ENCODE measurements at regions not wholly inside any gene's neighbourhood (a gene's known extent, or its start where the extent isn't known, plus 50 kb on each side); places are given as distances from the start of the nearest gene placed in this dataset.

DNA sequence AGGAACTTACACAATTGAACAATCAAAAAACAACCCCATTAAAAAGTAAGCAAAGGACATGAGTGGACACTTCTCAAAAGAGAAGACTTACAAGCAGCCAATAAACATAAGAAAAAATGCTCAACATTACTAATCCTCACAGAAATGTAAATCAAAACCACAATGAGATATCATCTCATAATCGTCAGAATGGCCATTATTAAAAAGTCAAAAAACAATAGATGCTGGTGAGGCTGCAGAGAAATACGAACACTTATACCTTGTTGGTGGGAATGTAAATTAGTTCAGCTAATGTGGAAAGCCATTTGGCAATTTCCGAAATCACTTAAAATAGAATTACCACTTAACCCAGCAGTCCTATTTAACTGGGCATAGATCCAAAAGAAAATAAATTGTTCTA is 301.9 kb upstream of the KCNJ16 start:
- DNase-seq, result no peak

DNA sequence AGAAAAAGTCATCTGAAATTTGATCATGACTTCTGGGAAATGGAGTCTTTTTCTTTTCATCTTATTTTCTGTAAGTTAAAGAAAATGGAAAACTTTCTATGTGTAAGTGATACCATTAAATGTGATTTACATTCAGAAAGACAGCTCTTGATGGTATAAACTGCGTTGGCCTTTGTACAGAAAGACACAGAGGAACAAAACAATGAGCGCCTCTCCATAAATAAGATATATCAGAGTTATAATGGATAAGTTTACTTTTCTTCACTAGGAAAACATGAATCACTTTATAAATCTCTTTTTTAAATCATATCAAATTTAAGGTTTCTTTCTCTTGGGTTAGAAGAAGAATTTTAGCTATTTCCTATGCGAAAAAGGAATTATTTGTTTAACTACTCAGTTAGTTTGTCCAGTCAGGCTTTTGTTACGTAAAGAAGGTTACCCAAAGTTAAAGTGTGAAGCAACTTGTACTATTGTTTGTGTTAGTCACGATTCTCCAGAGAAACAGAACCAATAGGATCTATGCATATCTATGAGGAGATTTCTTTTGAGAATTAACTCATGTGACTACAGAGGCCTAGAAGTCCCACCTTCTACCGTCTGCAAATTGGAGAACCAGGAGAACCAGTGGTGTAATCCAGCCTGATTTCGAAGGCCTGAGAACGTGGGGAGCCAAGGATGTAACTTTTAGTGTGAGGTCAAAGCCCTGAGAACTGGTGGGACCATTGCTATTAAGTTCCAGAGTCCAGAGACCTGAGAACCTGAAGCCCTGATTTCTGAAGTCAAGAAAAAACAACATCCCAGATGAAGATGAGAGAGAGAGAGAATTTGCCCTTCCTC is 295.4 kb upstream of the KCNJ16 start:
- DNase-seq, result no peak

DNA sequence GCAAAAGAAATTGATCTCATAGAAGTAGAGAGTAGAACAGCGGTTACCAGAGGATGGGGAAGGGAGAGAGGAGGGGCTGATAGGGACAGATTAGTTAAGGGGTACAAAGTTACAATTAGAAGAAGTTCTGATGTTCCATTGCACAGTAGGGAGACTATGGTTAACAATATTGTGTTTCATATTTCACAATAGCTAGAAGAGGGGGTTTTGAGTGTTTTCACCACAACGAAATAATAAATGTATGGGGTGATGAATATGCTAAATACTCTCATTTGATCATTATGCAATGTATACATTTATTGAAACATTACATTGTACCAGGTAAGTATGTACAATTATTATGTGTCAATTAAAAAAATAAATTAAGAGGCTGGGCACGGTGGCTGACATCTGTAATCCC is 291.2 kb upstream of the KCNJ16 start:
- no peak for DNase-seq

DNA sequence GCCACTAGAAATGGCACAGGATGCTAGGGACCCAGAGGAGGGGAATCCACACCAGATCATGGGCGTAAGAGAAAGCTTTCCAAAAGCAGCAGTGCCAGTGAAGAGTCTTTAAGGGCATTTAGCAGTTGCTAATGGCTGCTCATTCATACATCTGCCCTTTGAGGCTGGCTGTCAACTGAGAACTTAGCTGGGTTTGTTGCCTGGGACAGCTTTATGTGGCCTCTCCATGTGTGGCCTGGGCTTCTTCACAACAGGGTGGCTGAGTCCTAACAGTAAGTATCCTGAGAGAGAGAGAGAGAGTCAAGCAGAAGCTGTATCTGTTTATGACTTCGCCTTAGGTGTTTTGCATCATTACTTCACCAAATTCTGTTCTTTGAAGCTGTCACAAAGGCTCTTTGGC is 286.1 kb upstream of the KCNJ16 start:
- no peak for DNase-seq

DNA sequence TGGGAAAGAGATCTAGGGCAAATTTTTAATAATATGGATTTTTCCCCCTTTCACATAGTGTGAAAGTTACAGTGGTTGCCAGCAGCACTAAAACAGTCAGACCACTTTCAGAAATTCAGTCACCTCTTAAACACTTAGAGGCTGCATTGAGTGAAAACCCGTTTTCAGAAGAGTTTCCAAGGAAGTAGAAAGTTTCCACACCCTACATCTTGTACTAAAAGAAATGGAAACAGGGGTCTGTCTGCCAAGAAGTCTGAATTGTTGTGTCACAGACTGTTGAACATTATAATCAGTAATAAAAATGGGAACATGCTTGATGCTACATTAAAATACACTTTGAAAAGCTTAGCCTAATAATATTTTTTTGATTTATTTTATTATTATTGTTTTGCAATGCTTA is 278.9 kb upstream of the KCNJ16 start:
- no peak for DNase-seq

DNA sequence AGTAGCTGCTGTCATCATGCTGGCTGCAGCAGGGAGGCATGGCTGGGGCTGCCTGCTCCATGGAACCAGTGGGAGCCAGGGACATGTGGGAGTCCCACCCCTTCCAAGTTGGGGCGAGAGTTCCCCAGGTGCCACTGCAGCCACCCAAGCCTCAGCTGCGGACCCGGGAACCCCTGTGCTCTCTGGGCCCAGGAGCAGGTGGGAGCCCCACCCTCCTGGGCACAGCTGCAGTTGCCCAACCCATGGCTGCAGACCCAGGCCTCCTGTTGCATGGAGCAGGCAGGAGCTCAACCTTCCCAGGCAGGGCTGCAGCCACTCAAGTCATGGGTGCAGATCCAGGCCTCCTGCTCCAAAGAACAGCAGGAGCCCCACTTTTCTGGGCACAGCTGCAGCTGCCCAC is 274.2 kb upstream of the KCNJ16 start:
- DNase-seq, result no peak

DNA sequence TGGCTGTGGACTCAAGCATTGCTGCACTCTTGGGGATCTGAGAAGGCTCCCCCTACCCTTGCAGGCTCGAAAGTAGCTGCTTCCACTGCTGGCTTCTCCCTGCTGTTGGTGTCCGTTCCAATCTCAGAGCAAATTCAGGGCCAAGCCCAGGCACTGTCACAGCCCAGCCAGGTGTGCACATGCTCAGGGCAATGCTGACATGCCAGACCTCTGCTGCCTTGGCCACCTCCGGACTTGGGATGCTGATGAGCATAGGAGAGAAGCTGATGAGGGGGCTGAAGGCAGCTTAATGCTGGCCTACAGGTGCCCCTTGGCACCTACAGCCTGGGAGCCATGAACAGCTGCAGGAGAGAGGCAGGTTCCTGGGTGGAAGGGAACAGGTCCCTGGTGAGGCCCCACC is 273.7 kb upstream of the KCNJ16 start:
- DNase-seq, result no peak

DNA sequence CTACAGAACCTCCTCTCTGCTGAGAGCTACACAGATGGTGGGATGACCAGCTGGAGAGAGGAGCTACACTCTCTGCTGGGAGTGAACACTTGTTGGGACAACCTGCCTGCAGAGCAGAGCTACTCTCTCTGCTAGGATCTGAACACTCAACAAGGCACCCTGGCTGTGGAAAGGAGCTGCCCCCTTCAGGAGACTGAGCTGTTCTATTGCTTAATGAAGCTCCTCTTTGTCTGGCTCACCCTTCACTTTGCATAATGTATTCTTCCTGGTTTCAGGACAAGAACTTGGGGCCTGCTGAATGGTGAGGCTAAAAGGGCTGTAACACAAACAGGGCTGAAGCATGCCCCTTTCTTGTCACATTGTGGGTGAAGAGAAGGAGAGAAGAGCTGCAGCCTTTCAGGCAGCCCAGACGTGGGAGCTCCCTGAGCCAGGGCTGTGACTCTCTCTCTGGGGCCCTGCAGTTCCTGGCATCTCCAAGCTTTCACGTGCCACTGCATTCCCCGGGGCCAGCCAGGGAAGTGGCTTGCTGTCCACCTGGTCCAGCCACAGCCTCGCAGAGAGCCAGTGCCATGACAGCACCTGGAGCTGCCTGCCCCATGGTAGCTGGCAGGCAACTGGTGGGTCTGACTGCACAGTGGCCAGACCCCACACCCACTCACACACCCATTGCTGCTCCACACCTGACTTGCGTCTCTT is 272.8 kb upstream of the KCNJ16 start:
- DNase-seq, result no peak

DNA sequence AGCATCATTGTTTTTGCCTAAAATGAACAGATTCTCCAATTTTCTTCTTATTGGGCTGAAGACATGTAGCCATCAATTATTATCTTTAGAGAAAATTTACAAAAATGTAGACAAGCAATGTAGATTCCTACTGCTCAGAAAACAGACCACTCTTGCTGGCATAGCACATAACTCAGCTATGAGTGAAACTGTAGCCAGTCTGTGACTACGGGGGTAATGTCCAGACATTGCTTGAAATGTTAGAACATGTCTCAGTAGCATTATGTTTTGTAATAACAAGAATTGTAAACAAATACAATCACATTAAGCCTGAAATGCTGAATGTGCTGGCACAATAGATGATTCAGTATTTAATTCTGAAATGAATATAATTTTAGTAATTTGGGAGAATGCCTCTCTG is 265.7 kb upstream of the KCNJ16 start:
- DNase-seq, result no peak

DNA sequence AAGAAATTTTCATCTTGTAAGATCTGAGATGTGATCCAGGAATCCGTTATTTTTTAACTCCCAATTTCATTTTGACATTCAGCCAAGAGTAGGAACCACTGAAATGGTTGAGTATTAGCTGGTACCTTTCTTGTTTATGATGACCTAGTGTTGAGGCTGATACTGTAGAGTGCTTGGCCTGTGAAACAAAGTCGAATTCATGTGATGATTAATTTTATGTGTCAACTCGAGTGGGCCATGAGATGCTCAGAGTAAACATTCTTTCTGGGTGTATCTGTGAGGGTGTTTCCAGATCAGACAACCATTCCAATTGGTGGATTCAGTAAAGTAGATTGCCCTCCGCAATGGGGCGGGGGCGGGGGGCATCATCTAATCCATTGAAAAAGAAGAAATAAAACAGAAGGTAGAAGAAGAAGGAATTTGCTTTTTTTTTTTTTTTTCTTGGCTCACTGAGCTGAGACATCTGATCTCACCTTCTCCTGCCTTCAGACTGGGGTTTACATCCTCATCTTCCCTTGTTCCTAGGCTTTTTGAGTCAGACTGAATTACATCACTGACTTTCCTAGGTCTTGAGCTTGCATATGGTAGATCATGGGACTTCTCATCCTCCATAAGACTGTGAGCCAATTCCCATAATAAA is 264.6 kb upstream of the KCNJ16 start:
- no peak for DNase-seq

DNA sequence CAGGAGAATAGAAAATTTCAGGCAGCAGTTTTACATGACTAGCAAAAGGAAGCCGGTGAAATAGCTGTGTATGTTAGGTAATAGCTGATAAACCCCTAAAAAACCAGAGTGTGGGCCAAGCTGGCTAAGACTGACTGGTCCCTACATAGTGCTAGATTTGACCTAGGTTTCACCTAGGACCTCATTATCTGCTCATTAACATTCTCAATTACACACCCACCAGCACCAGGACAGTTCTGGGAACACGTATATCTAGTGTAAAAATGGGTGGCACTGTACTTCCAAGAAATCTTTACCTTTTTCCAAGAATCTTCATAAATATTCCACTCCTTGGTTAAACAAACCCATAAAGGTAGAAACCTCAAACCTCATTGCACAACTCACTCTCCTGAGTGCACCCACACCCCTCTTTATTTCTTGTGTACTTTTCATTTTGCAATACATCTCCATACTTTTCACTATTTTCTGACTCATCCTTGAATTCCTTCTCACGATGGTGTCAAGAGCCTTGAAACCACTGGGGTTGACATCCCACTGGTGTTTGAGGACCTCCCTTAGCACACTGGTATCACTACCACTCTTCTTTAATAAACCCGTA is 262.7 kb upstream of the KCNJ16 start:
- no peak for DNase-seq

DNA sequence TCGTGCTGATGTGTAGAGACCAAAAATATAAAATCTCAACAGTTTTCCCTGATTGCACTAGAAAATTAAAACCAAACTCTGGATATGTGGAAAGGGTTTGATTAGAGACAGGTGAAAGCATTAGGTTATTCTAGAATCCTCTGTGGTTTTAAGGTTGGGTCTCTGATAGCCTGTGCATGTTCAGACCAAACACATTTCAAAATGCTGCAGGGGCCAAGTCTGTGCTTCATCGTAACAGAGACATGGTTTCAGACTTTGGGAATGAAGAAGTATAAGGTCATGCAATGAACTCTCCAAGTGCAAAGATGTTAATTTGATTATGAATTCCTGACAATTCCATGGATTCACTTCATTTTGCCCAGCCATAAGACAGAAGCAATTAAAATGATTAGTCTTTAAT is 261.0 kb upstream of the KCNJ16 start:
- DNase-seq, result no peak

DNA sequence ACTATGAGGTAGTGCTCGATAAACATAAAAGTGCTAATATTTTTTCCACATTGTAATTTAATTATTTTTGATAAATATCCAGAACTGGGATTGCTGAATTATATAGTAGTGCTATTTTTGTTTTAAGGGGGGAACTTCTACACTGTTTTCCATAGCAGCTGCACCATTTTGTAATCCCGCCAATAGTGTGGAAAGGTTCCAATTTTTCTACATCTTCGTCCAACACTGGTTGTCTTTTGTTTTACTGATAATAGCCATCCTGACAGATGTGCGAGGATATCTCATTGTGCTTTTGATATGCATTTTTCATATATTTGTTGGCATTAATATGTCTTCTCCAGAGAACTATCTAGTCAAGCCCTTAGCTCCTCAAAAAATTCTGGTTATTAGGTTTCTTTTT is 259.6 kb upstream of the KCNJ16 start:
- no peak for DNase-seq

DNA sequence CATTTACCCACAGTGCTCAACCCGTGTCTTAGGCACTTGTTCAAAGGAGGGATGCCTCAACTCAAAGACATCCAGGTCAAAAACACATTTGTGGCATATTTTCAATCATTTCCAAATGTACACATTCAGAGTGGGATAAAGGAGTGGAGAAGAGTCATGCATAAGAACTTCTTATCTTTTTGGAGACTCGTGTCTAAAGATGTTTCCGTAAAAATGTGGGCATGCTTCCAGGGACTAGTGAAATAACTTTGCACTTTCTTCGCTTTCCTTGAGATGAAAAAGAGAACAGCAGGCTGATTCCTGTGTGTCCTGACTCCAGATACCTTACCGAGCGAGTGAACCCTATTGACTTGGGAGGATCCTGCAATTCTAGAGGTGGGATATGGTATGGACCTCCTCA is 256.6 kb upstream of the KCNJ16 start:
- DNase-seq, result no peak

DNA sequence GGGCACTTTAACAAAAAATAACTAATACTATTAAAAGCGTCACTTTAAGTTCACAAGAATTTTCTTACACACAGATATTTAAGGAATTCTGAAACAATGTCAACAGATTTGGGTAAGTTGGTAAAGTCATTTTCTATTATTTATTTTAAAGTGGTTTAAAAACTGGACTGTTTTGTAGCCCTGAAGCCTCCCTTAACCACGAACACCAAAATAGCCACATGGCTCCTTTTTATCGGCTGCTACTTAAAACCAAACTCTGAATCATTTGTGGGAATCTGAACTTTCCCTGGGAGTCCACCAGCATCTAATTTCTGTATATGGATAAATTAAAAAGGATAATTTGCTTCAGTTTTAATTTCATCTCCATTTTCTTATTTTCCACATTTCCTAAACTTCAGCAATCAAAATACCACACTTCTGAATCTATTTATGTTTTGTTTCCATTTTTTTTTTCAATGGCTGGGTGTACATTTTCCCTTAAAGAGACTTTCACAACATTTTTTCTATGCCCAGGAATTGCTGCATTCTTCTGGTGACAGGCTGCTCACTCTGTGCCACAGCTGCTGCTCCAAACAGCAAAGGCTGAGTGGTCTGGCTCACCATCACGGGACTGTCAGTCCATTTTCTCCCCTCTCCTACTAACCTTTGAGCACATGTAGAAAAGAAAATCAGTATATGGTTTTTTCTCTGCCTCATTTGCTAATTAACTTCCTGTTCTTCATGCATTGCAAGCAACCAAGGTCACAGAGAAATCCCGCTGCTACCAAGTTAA is 255.5 kb upstream of the KCNJ16 start:
- no peak for DNase-seq

DNA sequence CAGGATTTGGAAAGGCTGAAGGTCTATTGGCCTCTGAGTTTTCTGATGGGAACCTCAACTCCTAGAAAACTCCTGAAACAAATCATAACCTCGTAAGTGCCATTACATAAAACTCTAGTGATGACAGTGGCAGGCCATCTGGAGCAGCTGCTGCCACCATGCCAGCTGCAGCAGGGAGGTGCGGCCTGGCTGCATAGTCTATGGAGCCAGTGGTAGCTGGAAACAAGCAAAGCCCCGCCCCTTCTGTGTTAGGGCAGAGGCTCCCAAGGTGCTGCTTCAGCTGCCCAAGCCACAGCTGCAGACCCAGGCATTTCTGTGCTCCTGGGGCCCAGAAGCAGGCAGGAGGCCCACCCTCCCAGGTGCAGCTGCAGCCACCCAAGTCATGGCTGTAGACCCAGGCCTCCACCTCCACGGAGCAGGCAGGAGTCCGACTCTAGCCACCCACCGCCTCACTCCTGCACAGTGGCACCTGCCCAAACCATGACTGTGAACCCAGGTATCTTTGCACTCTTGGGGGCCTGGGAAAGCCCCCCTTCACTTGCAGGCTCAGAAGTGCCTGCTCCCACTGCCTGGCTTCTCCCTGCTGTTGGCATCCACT is 254.1 kb upstream of the KCNJ16 start:
- DNase-seq, result no peak

DNA sequence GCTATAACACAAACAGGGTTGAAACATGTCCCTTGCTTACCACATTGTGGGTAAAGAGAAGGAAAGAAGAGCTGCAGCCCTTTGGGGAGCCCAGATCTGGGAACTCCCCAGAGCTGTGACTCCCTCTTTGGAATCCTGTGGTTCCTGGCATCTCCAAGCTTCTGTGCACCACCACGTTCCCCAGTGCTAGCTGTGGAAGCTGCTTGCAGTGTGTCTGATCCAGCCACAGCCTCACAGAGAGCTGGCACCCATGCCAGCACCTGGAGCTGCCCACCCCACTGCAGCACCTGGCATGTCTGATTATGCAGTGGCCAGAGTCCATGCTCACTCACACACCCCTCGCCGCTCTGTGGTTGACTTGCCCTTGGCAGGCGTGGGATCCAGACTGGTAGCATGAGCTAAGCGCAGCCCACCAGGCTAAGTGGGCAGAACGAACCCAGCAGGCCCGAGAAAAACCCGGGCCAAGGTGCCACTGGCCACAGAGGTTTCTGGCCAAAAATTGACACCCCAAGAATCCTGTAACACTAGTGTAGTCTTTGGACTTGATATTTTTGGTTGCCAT is 252.6 kb upstream of the KCNJ16 start:
- no peak for DNase-seq

DNA sequence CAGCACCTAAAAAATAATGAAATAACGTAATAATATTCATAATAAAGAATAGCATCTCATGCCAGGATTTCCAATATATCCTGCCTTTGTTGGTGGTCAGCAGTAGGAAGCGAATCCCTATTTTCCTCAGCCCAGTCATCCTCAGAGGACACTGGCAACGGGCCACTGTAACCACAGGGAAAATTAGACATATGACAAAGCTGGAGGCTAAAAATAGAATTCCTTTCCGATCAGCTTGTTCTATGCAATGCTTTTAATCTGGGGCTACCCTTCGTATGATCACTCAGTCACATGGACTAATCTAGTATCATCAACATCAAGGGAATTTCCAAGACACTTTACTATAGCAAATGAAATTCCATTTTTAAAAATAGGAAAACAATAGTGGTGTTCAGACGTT is 246.9 kb upstream of the KCNJ16 start:
- DNase-seq, result no peak

DNA sequence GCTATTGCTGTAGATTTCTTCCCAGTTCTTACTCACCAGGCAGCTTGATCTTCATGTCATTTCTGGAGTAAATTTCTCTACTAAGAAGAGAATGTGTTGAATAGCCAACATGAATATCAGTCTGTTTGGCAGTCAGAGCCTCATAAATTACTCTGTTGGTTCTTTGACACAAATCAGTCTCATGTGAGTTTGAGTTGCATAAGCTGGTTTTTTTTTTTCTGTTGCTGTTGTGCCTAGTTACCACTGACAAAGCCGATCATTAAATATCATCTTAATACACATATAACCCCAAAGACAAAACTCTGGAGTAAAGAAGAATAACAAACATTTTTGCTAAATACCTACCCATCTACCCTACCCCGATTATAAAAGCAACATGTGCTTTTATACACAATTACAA is 240.5 kb upstream of the KCNJ16 start:
- DNase-seq, result no peak

DNA sequence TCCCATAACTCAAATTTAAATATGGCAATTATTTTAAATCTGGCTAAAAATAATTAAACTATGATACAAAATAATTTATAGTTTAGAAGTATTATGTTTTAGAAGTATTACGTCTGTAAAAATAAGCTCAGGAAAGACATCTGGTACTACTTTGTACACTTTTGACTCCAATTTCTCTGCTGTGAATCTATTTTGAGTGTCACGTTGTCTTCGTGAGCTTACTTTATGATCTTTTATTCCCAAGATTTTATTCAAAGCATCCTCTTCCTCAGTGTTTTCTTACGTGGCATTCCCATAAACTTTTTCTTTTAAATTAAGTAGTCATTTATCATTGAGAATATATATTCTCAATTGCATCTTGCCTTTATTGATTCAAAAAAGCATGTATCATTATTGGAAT is 223.3 kb upstream of the KCNJ16 start:
- no peak for DNase-seq

DNA sequence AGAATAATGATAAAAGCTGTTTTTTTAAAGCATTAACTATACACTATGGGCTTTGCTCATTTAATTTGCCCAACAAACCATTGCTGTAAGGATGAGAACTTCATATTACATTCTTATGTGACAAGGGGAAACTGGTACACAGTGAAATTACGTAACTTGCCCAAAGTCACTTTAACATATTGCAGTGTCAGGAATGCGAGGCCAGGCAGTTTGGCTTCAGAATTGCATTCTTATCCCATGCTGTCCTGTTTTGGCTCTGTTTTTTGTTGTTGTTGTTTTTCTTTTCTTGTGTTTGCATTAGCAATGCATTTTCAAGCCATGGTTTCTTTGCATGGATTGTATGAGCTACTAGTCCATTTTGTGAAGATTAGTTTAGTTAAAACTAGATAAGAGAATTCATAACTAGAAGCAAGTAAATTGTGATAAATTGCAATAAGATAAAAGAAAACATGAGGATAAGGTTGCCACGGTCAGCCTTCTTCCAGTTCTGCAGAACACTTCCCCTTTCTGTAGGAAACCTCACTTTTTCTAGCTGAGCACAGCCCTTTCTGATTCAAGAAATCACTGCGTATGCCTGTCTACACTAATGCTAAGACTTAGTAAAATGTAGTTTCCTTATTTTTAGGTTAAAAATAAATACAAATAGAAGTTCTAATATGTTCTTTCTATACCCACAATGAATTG is 221.3 kb upstream of the KCNJ16 start:
- DNase-seq, result peak; percentile 6

Measured in midbrain (tissue), 1 donor.